Endothelial cell (in vitro differentiated cells): ENCODE measurements at regions not wholly inside any gene's neighbourhood (a gene's known extent, or its start where the extent isn't known, plus 50 kb on each side); places are given as distances from the start of the nearest gene placed in this dataset.
"Not testable (repeated sequence)": the region's sequence is repeated elsewhere in the genome, so short reads cannot be mapped to it uniquely, and the experiment has no call there.

ENCODE experiments used
- DNase-seq: peaks from one replicate; pipeline ENCODE4 v3.0.0; 2021; ENCODE audit warnings: low spot score
- H3K27ac Mint-ChIP-seq: one replicate; pipeline ENCODE4 v1.8.0; 2021; ENCODE audit warnings: mixed read lengths, inconsistent platforms; ENCODE audit not compliant: unreplicated experiment
- H3K27me3 Mint-ChIP-seq: one replicate; pipeline ENCODE4 v1.8.0; 2021; ENCODE audit warnings: mild to moderate bottlenecking, moderate library complexity, mixed read lengths, inconsistent platforms; ENCODE audit not compliant: unreplicated experiment
- H3K36me3 Mint-ChIP-seq: one replicate; pipeline ENCODE4 v1.8.0; 2021; ENCODE audit warnings: mild to moderate bottlenecking, low read depth, mixed read lengths, inconsistent platforms; ENCODE audit not compliant: unreplicated experiment
- H3K4me1 Mint-ChIP-seq: one replicate; pipeline ENCODE4 v1.8.0; 2021; ENCODE audit warnings: mild to moderate bottlenecking, mixed read lengths, inconsistent platforms; ENCODE audit not compliant: unreplicated experiment
- H3K4me3 Mint-ChIP-seq: one replicate; pipeline ENCODE4 v1.8.0; 2021; ENCODE audit warnings: mild to moderate bottlenecking, mixed read lengths, inconsistent platforms; ENCODE audit not compliant: unreplicated experiment
- H3K9me3 Mint-ChIP-seq: one replicate; pipeline ENCODE4 v1.8.0; 2021; ENCODE audit warnings: mixed read lengths, inconsistent platforms; ENCODE audit not compliant: unreplicated experiment
- TF ChIP-seq, protein P1 (sequence below): fragments of 200-600 bp; sonication (generic); IDR thresholded peaks from one replicate; pipeline ENCODE4 v1.5.0; 2021; ENCODE audit warnings: antibody characterized with exemption; ENCODE audit not compliant: unreplicated experiment

DNA sequence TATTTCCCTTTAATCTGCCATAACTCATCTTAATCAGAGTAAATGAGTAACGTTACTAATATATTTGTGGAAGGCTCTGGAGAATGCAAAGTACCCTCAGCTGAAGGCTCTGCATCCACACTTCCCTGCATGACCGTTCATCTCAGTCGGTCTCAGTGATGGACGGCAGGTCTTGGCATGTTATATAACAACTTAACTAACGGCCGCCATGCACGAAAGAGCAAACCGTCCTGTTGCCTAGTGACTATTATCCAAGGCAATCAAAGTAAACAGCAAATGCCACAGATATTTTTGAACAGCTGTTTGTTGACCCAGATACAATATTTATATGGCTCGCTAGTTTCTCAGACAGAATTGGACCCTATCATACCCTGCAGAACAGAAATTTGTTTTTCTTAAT, 194.9 kb upstream of the SMLR1 start:
- no peaks in the 10 kb centered on the region for H3K36me3 Mint-ChIP-seq
- no peaks in the 10 kb centered on the region for H3K27me3 Mint-ChIP-seq
- H3K4me1 Mint-ChIP-seq: peaks cover 4% of the 10 kb centered on the region
- no peak overlapping the region for H3K27ac Mint-ChIP-seq
- H3K9me3 Mint-ChIP-seq: no peaks in the 10 kb centered on the region
- H3K4me3 Mint-ChIP-seq: no peak overlapping the region
- TF ChIP-seq, protein P1, sequence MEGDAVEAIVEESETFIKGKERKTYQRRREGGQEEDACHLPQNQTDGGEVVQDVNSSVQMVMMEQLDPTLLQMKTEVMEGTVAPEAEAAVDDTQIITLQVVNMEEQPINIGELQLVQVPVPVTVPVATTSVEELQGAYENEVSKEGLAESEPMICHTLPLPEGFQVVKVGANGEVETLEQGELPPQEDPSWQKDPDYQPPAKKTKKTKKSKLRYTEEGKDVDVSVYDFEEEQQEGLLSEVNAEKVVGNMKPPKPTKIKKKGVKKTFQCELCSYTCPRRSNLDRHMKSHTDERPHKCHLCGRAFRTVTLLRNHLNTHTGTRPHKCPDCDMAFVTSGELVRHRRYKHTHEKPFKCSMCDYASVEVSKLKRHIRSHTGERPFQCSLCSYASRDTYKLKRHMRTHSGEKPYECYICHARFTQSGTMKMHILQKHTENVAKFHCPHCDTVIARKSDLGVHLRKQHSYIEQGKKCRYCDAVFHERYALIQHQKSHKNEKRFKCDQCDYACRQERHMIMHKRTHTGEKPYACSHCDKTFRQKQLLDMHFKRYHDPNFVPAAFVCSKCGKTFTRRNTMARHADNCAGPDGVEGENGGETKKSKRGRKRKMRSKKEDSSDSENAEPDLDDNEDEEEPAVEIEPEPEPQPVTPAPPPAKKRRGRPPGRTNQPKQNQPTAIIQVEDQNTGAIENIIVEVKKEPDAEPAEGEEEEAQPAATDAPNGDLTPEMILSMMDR: no peak
- no peak for DNase-seq

DNA sequence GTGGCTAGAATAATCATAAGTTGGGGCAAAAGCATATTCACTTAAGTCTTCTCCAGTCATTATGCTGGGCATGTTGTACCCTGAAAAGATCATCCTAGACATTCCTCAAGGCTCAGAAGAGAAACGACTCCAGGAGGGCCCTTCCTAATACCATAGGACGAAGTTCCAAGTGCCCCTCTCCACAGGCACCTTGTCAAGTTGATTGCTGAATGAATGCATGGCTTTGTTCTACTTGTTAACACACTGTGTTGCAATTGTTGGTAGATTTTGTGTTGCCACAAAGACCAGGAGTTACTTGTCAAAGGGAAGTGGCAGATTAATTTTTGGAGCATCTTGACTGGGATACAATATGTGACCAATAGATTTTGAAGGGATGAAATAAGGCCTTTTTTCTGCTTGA, 194.3 kb upstream of the SMLR1 start:
- Mint-ChIP-seq H3K9me3 (no peaks in the 10 kb centered on the region), H3K27ac (no peak overlapping the region), H3K27me3 (no peaks in the 10 kb centered on the region), H3K4me1 (peaks cover 4% of the 10 kb centered on the region), H3K4me3 (no peak overlapping the region), H3K36me3 (no peaks in the 10 kb centered on the region)
- DNase-seq: no peak
- TF ChIP-seq, protein P1: no peak

DNA sequence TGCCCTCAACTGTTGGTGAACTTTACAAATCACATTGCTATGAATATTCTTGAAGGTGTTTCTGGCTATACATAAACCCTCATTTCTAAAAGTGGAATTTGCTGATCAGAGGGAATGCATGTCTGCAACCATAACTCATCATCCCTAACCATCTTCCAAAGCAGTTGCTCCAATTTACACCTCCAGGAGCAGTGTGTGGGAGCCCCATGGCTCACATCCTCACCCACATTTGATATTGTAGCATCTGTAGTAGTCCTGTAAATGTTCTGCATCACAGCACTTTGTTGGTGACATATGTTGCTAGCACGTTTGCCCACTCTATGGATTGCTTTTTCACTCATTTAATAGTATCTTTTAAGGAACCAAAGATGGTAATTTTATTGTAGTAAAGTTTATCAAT, 183.8 kb upstream of the SMLR1 start:
- no peaks in the 10 kb centered on the region for H3K4me1 Mint-ChIP-seq
- no peak overlapping the region for H3K4me3 Mint-ChIP-seq
- TF ChIP-seq, protein P1: no peak
- H3K36me3 Mint-ChIP-seq: no peaks in the 10 kb centered on the region
- H3K27ac Mint-ChIP-seq: no peak overlapping the region
- H3K27me3 Mint-ChIP-seq: peaks cover 1% of the 10 kb centered on the region
- H3K9me3 Mint-ChIP-seq: no peaks in the 10 kb centered on the region
- no peak for DNase-seq

GRCh38 chr6:130644175-130644574, 183.0 kb upstream of the SMLR1 start:
- H3K27ac Mint-ChIP-seq: no peak overlapping the region
- H3K4me3 Mint-ChIP-seq: no peak overlapping the region
- H3K27me3 Mint-ChIP-seq: peaks cover 1% of the 10 kb centered on the region

GRCh38 chr6:130644769-130645168, 182.4 kb upstream of the SMLR1 start:
- H3K36me3 Mint-ChIP-seq, H3K4me1 Mint-ChIP-seq, H3K9me3 Mint-ChIP-seq, DNase-seq, H3K4me3 Mint-ChIP-seq, H3K27ac Mint-ChIP-seq, H3K27me3 Mint-ChIP-seq: not testable (repeated sequence)

More at GRCh38 chr6:130644175-130644574, 183.0 kb upstream of the SMLR1 start:
- Mint-ChIP-seq H3K36me3 (no peaks in the 10 kb centered on the region), H3K9me3 (no peaks in the 10 kb centered on the region), H3K4me1 (no peaks in the 10 kb centered on the region)
- TF ChIP-seq, protein P1: no peak
- no peak for DNase-seq

DNA sequence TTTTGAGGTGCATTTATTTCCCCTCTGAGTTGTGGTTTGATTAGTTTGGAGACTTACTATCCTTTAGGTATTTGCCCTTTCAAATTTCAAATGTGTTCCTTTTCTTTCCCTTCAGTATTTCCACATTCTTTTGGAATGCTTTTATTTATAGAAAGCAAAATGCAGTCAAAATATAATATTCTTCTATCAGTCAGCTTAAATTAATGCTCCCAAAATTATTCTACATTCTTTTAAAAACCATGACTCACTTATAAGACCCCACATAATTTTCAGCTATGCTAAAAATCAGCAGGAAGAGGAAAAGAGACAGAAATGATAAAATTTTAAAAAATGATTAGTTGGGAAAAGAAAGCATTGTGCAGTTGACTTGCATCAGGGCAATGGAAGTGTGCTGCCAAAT, 180.0 kb upstream of the SMLR1 start:
- Mint-ChIP-seq H3K27me3 (peaks cover under 1% of the 10 kb centered on the region), H3K4me1 (no peaks in the 10 kb centered on the region), H3K4me3 (no peak overlapping the region), H3K9me3 (no peaks in the 10 kb centered on the region), H3K36me3 (no peaks in the 10 kb centered on the region), H3K27ac (no peak overlapping the region)
- no peak for DNase-seq
- TF ChIP-seq, protein P1: no peak
